NCI-H1694 treated with DMSO at 0.1 percent for 48 hours (cell line): ENCODE measurements at regions not wholly inside any gene's neighbourhood (a gene's known extent, or its start where the extent isn't known, plus 50 kb on each side); places are given as distances from the start of the nearest gene placed in this dataset.
"Not testable (repeated sequence)": the region's sequence is repeated elsewhere in the genome, so short reads cannot be mapped to it uniquely, and the experiment has no call there.

Source experiments
- DNase-seq: peaks from one replicate; lab custom pipeline; 2025; lab: John Stamatoyannopoulos, UW

DNA sequence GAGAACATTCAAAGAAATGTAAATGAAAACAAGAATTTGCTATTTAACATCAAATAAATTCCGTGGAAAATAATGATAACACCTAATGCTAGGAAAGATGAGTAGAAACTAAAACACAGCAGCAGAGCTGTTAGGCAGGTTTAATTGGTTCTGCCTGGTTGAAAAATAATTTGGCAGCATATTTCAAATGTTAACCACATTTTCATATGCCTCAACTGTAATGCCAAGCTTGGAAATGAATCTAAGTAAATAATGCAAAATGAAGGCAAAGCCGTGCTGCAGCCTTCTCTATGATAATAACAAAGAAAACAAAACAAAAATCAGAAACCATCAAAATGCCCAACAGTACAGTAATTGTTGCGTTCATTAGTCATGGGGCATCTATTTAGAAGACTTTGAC lies 79.9 kb upstream of the MSX2 start:
- no peak for DNase-seq

DNA sequence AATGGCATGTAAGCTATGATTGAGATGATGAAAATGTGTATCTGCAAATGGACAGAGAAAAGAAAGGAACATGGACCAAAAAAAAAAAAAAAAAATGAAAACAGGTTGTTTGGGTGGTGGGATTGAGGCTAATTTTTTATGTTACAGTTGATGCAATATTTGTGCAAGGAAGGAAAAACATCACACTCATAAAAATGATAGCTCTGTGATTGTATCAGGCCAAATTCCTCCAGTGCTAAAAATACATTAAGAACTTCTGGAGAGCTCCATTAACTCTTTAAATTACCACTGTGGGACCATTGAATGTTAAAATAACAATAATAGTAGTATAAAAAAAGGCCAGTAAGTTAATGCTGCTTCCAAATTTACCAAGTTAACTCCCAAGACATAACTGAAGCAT lies 79.5 kb upstream of the MSX2 start:
- DNase-seq = no peak

DNA sequence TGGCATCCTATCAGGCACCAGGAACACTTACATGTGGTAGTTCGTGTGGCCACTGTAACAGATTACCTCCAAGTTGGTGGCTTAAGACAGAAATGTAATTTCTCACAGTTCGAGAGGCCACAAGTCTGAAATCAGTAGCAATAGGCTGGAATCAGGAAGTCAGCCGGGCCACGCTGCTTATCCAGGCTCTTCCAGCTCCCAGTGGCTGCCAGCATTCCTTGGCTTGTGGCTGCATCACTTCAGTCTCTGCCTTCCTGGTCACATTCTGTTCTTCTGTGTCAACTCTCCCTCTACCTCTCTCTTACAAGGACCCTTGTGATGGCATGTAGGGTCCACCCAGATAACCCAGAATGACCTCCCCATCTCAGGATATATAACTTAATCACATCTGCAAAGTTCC lies 78.7 kb upstream of the MSX2 start:
- DNase-seq = no peak

DNA sequence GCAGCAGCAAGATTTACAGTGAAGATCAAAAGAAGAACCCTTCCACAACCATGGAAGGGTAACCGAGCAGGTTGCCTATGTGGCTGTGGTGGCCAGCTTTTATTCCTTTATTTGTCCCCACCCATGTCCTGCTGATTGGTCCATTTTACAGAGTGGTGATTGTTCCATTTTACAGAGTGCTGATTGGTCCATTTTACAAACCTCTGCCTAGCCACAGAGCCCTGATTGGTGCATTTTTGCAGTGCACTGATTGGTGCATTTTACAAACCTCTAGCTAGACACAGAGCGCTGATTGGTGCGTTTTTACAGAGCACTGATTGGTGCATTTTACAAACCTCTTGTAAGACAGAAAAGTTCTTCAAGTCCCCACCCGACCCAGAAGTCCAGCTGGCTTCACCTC lies 75.8 kb upstream of the MSX2 start:
- not testable (repeated sequence) for DNase-seq

DNA sequence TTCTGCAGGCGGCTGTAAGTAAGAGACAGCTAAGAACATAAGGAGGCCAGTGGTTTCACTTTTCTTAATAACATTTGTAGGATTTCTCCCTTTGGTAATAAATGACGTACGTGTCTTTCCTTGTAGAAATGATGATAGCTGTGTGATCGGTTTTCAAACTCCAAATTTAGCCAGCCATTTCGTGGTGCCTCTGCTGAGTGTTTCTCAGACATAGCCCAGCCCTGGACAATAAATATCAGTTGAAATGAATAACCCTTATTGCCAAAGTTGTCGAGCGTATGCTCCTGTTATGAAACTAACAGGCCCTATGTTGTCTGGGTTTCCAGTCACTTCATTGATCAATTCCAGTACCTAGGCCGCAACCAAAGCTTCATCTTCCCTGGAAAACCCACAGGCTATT lies 75.0 kb upstream of the MSX2 start:
- DNase-seq = no peak

DNA sequence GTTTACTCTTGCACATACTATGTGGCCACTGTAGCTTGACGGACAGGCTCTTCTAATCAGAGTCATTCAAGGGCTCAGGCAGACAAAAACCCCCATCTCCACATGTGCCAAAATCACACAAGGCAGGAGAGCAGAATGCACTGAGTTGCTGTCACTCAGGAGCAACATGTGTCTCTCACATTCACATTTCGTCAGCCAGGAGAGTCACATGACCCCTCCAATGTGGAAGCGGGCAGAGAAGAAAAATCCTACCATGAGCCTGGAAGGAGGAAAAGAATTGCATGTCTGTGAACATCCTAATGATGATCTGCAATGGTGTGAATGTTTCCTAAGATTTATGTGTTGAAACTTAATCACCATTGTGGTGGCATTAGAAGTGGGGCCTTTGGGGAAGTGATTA lies 69.9 kb upstream of the MSX2 start:
- DNase-seq = no peak

DNA sequence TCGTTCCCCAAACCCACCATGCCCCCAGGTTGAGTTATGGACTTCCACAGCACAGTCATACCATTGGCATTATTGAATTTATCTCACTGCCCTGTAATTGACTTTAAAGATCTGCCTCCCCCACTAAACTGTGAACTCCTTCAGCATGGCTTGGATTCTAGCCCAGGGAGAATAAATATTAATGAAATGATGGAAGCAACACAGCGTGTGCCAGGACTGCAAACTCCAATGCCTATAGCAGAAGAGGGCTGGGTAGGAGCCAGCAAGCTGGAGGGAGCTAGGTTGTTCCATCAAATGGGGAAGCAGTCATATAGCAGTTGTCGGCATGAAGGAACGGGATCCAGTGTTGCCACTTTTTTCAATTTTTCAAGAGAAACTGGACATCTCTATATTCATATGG lies 69.0 kb upstream of the MSX2 start:
- no peak for DNase-seq

DNA sequence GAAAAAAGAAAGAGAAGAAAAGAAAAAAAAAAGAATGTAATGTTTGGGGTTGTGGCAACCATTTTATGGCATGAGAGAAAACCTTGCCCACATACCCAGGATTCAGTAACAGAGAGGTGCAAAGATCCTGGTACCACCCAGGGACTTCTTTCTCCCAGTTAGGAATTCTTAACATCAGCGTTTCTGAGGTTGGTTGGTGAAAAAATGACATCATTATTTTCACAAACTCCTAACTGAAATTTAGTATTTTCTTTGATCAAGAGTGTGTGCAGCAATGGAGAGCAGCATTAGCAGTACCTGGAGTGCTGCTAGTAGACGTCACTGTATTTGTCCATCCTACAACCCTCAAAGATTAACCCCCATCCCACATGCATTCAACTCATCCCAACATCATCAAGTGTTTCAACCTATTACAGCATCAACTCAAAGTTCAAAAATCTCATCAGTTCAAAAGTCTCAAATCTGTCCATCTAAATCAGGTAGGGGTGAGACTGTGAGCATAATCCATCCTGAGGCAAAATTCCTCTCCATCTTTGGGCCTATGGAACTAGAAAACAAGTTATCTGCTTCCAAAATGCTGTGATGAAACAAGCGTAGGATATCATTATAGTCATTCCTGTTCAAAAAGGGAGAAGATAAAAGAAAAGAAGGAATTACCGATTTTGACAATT lies 60.1 kb upstream of the MSX2 start:
- DNase-seq = no peak

DNA sequence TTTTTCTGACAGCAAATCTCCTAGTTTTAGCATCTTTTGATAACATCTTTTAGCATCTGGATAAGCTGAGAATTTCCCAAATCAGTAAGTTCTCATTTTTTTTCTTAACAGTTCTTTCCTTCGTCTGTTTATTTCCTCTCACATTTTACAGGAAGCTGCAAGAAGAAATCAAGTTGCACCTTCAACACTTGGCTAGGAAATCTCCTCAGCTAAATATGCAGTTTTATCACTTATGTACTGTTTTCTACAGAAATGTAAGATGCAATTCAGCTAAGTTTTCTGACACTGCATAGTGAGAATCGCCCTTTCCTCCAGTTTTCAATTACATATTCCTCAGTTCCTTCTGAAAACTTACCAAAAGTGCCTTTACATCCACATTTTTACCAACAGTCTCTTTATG lies 59.0 kb upstream of the MSX2 start:
- DNase-seq = no peak

DNA sequence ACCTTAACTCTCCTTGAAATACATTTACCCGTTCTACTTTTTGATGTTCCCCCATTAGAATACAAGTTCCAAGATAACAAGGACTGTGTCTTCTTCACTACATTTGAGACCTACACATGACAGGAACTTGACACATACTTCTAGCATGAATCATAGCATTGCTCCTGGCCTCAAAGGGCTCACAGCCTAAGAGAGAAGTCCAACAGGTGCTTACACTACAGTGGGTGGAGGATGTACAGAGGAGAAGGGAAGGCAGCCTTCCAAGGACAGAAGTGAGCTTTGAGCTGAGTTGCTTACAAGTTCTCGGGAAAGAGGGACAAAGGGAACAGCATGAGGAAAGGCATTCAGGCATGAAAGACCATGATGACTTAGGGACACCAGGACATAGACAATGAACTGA lies 56.9 kb upstream of the MSX2 start:
- no peak for DNase-seq

DNA sequence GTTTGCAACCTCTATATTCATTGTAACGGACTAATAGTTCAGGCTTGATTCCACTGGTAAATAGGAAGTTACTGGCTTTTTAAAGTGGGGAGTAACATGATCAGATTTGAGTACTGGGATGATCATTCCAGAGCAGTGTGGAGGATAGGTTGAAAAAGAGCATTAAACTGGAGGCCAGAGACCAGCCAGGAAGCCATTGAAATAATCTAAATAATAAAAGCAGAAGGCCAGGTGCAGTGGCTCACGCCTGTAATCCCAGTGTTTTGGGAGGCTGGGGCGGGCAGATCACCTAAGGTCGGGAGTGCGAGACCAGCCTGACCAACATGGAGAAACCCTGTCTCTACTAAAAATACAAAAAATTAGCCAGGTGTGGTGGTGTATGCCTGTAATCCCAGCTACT lies 56.0 kb upstream of the MSX2 start:
- no peak for DNase-seq
